NCI-H524 (cell line): ENCODE measurements at regions not wholly inside any gene's neighbourhood (a gene's known extent, or its start where the extent isn't known, plus 50 kb on each side); places are given as distances from the start of the nearest gene placed in this dataset.

Source experiments
- DNase-seq, 2 experiments: peaks; one replicate each; lab custom pipeline; 2025; lab: John Stamatoyannopoulos, UW

GRCh38 chr18:70384181-70384790 lies 95.4 kb downstream of the SOCS6 start:
- DNase-seq = no peak

DNA sequence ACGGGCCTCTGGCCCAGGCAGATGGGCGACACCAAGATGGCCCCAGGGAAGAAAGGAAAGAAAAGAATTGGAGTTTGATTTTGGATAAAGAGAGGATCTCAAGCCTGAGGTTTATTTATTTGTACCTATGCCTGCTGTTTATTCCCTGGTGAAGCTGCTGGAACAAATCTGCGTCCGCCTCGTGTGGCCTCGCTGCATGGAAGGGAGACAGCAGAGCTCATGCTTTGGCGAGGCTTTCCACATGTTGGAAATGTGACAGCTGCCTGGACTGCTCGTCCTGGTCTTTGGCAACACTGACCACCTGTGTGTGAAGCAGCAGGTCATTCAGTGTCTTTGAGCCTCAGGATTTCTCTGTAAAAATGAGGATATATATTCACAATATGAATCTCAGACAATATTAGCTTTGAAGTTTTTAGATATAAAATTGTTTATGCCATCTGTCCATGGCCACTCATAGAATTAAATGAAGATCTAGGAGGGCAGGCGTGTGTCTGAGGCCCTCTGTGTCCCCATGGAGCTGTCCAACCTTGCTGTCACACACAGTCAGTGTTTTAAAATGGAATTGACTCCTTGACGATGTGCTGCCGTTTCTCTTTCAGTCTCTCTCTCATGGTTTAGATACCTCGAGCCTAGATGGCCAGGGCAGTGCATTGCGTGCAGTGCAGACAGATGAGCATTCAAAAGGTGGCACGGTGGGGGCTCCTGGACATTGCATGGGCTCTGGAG lies 94.3 kb downstream of the SOCS6 start:
- no peak for DNase-seq

DNA sequence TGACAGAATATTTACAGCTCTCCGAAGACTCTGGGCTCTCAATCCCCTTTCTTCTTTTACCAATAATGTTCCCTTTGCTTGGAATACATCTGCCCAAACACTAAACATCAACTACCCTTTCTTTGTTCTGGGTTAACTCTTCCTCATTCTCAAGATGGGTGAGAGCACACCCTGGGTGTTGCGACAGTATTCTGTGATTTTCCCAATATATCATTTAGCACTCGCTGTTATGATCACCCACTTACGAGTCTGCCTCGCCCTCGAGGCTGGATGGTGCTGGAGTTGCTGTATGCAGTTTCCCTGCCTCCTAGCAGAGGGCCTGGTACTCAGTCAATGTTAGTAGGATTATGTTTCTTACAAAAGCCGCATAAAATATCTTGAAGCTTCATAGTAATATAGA lies 93.2 kb downstream of the SOCS6 start:
- DNase-seq = no peak

GRCh38 chr18:70380915-70381896 lies 92.4 kb downstream of the SOCS6 start:
- DNase-seq = no peak
